ENCODE measurements at regions not wholly inside any gene's neighbourhood (a gene's known extent, or its start where the extent isn't known, plus 50 kb on each side); places are given as distances from the start of the nearest gene placed in this dataset.

- TF ChIP-seq CTCF (IDR thresholded peaks at IDR 0.05; ENCODE audit: low read depth, low read length): no peak
- no peak for TF ChIP-seq EZH2phosphoT487 (IDR thresholded peaks at IDR 0.05; ENCODE audit: low read depth)
These were observed 636.4 kb downstream of the SLC6A15 start for GRCh38 chr12:84276215-84276614.
